Retinal pigment epithelial cell (primary cell): ENCODE measurements at regions not wholly inside any gene's neighbourhood (a gene's known extent, or its start where the extent isn't known, plus 50 kb on each side); places are given as distances from the start of the nearest gene placed in this dataset.

ENCODE experiments used
- DNase-seq: peaks from one replicate; pipeline ENCODE4 v3.0.0-alpha.2; 2010; ENCODE audit warnings: low read depth
- H3K4me3 ChIP-seq: 2 replicates; pipeline ENCODE4 v1.5.1; 2011; ENCODE audit warnings: mild to moderate bottlenecking, low read length, control low read depth, moderate library complexity
- CTCF ChIP-seq: conservative IDR thresholded peaks from 2 replicates; pipeline ENCODE4 v1.5.1; 2011; ENCODE audit warnings: low read depth, low read length, control low read depth, inconsistent platforms

GRCh38 chr4:130336585-130337217, 1240.7 kb downstream of the C4orf33 start:
- DNase-seq: no peak
- no peak overlapping the region for H3K4me3 ChIP-seq
- TF ChIP-seq CTCF: peak; percentile 46

- DNase-seq: no peak
- H3K4me3 ChIP-seq: no peak overlapping the region
- TF ChIP-seq CTCF: no peak
Observed at GRCh38 chr4:130338851-130339250, 1242.9 kb downstream of the C4orf33 start.

- DNase-seq: no peak
- TF ChIP-seq CTCF: no peak
Observed at GRCh38 chr4:130349745-130350144, 1253.8 kb downstream of the C4orf33 start.

GRCh38 chr4:130356873-130357272, 1260.9 kb downstream of the C4orf33 start:
- TF ChIP-seq CTCF: no peak
- DNase-seq: no peak
- no peak overlapping the region for H3K4me3 ChIP-seq

More at GRCh38 chr4:130349745-130350144, 1253.8 kb downstream of the C4orf33 start:
- no peak overlapping the region for H3K4me3 ChIP-seq

GRCh38 chr4:130359542-130359941, 1263.6 kb downstream of the C4orf33 start:
- DNase-seq: peak; percentile 7
- peak; percentile 48 for TF ChIP-seq CTCF
- H3K4me3 ChIP-seq: no peak overlapping the region

- no peak for DNase-seq
- TF ChIP-seq CTCF: no peak
- no peak overlapping the region for H3K4me3 ChIP-seq
Observed at GRCh38 chr4:130361616-130362015, 1265.7 kb downstream of the C4orf33 start.

- no peak overlapping the region for H3K4me3 ChIP-seq
- no peak for DNase-seq
- no peak for TF ChIP-seq CTCF
Observed at GRCh38 chr4:130368668-130369067, 1272.7 kb downstream of the C4orf33 start.
